Astrocyte (in vitro differentiated cells and primary cell): ENCODE measurements at regions not wholly inside any gene's neighbourhood (a gene's known extent, or its start where the extent isn't known, plus 50 kb on each side); places are given as distances from the start of the nearest gene placed in this dataset.

ENCODE experiments used
- DNase-seq: peaks from one replicate; pipeline ENCODE4 v3.0.0-alpha.2; 2010; ENCODE audit warnings: low read depth
- FAIRE-seq: peaks from 2 replicates; lab custom pipeline; 2011; peaks lifted over from hg19 to GRCh38; lab: Jason Lieb, UNC
- H2AFZ ChIP-seq: 2 replicates; pipeline ENCODE4 v1.6.0; 2012; ENCODE audit warnings: low read depth, low read length, inconsistent platforms
- H3K27ac ChIP-seq: 2 replicates; pipeline ENCODE4 v1.5.1; 2011; ENCODE audit warnings: low read depth, low read length, inconsistent platforms
- H3K27me3 ChIP-seq: 2 replicates; pipeline ENCODE4 v1.6.0; 2011; ENCODE audit warnings: low read length, inconsistent platforms; ENCODE audit not compliant: insufficient read depth
- H3K36me3 ChIP-seq: 2 replicates; pipeline ENCODE4 v1.5.1; 2011; ENCODE audit warnings: low read length, inconsistent platforms; ENCODE audit not compliant: insufficient read depth
- H3K4me1 ChIP-seq: 2 replicates; pipeline ENCODE4 v1.5.1; 2011; ENCODE audit warnings: low read length, inconsistent platforms; ENCODE audit not compliant: insufficient read depth
- H3K4me2 ChIP-seq: 2 replicates; pipeline ENCODE4 v1.6.0; 2012; ENCODE audit warnings: low read length, inconsistent platforms
- H3K4me3 ChIP-seq: 2 replicates; pipeline ENCODE4 v1.5.1; 2011; ENCODE audit warnings: low read depth, mild to moderate bottlenecking, low read length, inconsistent platforms; ENCODE audit not compliant: insufficient read depth
- H3K79me2 ChIP-seq: 2 replicates; pipeline ENCODE4 v1.6.0; 2012; ENCODE audit warnings: mild to moderate bottlenecking, low read length, inconsistent platforms; ENCODE audit not compliant: insufficient read depth
- H3K9ac ChIP-seq: 2 replicates; pipeline ENCODE4 v1.6.0; 2012; ENCODE audit warnings: mild to moderate bottlenecking, low read length, inconsistent platforms
- H3K9me3 ChIP-seq: 2 replicates; pipeline ENCODE4 v1.5.1; 2012; ENCODE audit warnings: low read depth, mild to moderate bottlenecking, low read length, inconsistent platforms; ENCODE audit not compliant: insufficient read depth
- H4K20me1 ChIP-seq: 2 replicates; pipeline ENCODE4 v1.6.0; 2012; ENCODE audit warnings: low read length, inconsistent platforms; ENCODE audit not compliant: insufficient read depth
- H3K27ac Mint-ChIP-seq: one replicate; pipeline ENCODE4 v1.8.0; 2021; ENCODE audit warnings: mild to moderate bottlenecking, mixed read lengths; ENCODE audit not compliant: unreplicated experiment
- H3K27me3 Mint-ChIP-seq: one replicate; pipeline ENCODE4 v1.8.0; 2021; ENCODE audit warnings: low read depth, mixed read lengths; ENCODE audit not compliant: unreplicated experiment
- H3K36me3 Mint-ChIP-seq: one replicate; pipeline ENCODE4 v1.8.0; 2021; ENCODE audit warnings: low read depth, mixed read lengths; ENCODE audit not compliant: unreplicated experiment
- H3K4me1 Mint-ChIP-seq: one replicate; pipeline ENCODE4 v1.8.0; 2021; ENCODE audit warnings: low read depth, mixed read lengths; ENCODE audit not compliant: unreplicated experiment
- H3K4me3 Mint-ChIP-seq: one replicate; pipeline ENCODE4 v1.8.0; 2021; ENCODE audit warnings: mild to moderate bottlenecking, moderate library complexity, mixed read lengths; ENCODE audit not compliant: unreplicated experiment
- H3K9me3 Mint-ChIP-seq: one replicate; pipeline ENCODE4 v1.8.0; 2021; ENCODE audit warnings: mild to moderate bottlenecking, mixed read lengths; ENCODE audit not compliant: unreplicated experiment
- CTCF ChIP-seq: IDR thresholded peaks from 2 replicates; pipeline ENCODE4 v1.5.1; 2011; ENCODE audit warnings: low read depth, mild to moderate bottlenecking, inconsistent platforms, low read length, moderate library complexity; ENCODE audit not compliant: insufficient read depth
- EZH2 ChIP-seq: IDR thresholded peaks from 2 replicates; pipeline ENCODE4 v1.6.1; 2012; ENCODE audit warnings: mild to moderate bottlenecking, low read length, inconsistent platforms; ENCODE audit not compliant: insufficient read depth

GRCh38 chr4:3676907-3677747 is 89.1 kb upstream of the ADRA2C start:
- no peaks in the 10 kb centered on the region for H3K36me3 ChIP-seq
- H3K4me2 ChIP-seq = no peak overlapping the region
- no peak overlapping the region for H3K4me3 ChIP-seq
- no peak for DNase-seq
- no peak overlapping the region for H3K4me3 Mint-ChIP-seq
- peaks cover 5% of the 10 kb centered on the region for H3K9me3 ChIP-seq
- peaks cover 6% of the 10 kb centered on the region for H3K36me3 Mint-ChIP-seq
- FAIRE-seq = no peak
- no peak for TF ChIP-seq CTCF
- no peak for TF ChIP-seq EZH2
- H3K27me3 Mint-ChIP-seq = peaks cover 47% of the 10 kb centered on the region
- peaks cover 11% of the 10 kb centered on the region for H3K9me3 Mint-ChIP-seq
- H4K20me1 ChIP-seq = no peaks in the 10 kb centered on the region
- no peaks in the 10 kb centered on the region for H3K4me1 Mint-ChIP-seq
- H3K9ac ChIP-seq = no peak overlapping the region
- H3K27me3 ChIP-seq = peaks cover 2% of the 10 kb centered on the region
- H3K4me1 ChIP-seq = no peaks in the 10 kb centered on the region
- H3K27ac Mint-ChIP-seq = no peak overlapping the region
- no peaks in the 10 kb centered on the region for H3K79me2 ChIP-seq
- H3K27ac ChIP-seq = no peak overlapping the region
- H2AFZ ChIP-seq = no peak overlapping the region

- Mint-ChIP-seq H3K4me3 (no peak overlapping the region), H3K4me1 (no peaks in the 10 kb centered on the region), H3K36me3 (peaks cover 6% of the 10 kb centered on the region), H3K9me3 (peaks cover 9% of the 10 kb centered on the region), H3K27me3 (peaks cover 53% of the 10 kb centered on the region), H3K27ac (no peak overlapping the region)
- Histone ChIP-seq H3K4me1 (no peaks in the 10 kb centered on the region), H3K9ac (no peak overlapping the region), H2AFZ (no peak overlapping the region), H3K36me3 (no peaks in the 10 kb centered on the region), H3K4me3 (no peak overlapping the region), H4K20me1 (no peaks in the 10 kb centered on the region), H3K27me3 (peaks cover 2% of the 10 kb centered on the region), H3K9me3 (peaks cover 5% of the 10 kb centered on the region), H3K27ac (no peak overlapping the region), H3K79me2 (no peaks in the 10 kb centered on the region), H3K4me2 (no peak overlapping the region)
- DNase-seq = no peak
- TF ChIP-seq CTCF = no peak
- no peak for TF ChIP-seq EZH2
- no peak for FAIRE-seq
These were observed 90.0 kb upstream of the ADRA2C start for GRCh38 chr4:3676196-3676595.
